Kidney (tissue), 13 donors: ENCODE measurements at regions not wholly inside any gene's neighbourhood (a gene's known extent, or its start where the extent isn't known, plus 50 kb on each side); places are given as distances from the start of the nearest gene placed in this dataset.

Experiments used
- DNase-seq, 5 donors: peaks; one replicate each; pipeline ENCODE4 v3.0.0-alpha.2; 2013 to 2020
- FAIRE-seq: peaks from 2 replicates; lab custom pipeline; 2012; peaks lifted over from hg19 to GRCh38; lab: Jason Lieb, UNC
- H3K27ac ChIP-seq, 2 donors: one replicate each; pipeline ENCODE4 v1.7.0; 2013; ENCODE audit warnings: low read depth in 2 of 2, low read length in 2 of 2, inconsistent platforms in 1 of 2
- H3K27me3 ChIP-seq: one replicate; pipeline ENCODE4 v1.7.1; 2013; ENCODE audit warnings: low read length, inconsistent platforms; ENCODE audit not compliant: control insufficient read depth, insufficient read depth
- H3K36me3 ChIP-seq, 3 donors: one replicate each; pipeline versions ENCODE4 v1.7.0 to v1.7.1; 2013; ENCODE audit warnings: low read length in 3 of 3, control low read depth in 1 of 3, inconsistent platforms in 1 of 3; ENCODE audit not compliant: insufficient read depth in 3 of 3, control insufficient read depth in 2 of 3
- H3K4me1 ChIP-seq, 3 donors: one replicate each; pipeline versions ENCODE4 v1.7.0 to v1.7.1; 2013; ENCODE audit warnings: low read length in 3 of 3, inconsistent platforms in 1 of 3, low read depth in 1 of 3; ENCODE audit not compliant: control insufficient read depth in 2 of 3, insufficient read depth in 2 of 3
- H3K4me3 ChIP-seq, 3 donors: one replicate each; pipeline versions ENCODE4 v1.7.0 to v1.8.1; 2013; ENCODE audit warnings: low read length in 3 of 3, control low read depth in 1 of 3, inconsistent platforms in 1 of 3
- H3K9ac ChIP-seq, 3 donors: one replicate each; pipeline versions ENCODE4 v1.7.0 to v1.7.1; 2013; ENCODE audit warnings: low read length in 3 of 3, control low read depth in 1 of 3, inconsistent platforms in 1 of 3
- H3K9me3 ChIP-seq, 3 donors: one replicate each; pipeline versions ENCODE4 v1.7.0 to v1.7.1; 2013; ENCODE audit warnings: low read length in 3 of 3, control low read depth in 1 of 3, inconsistent platforms in 1 of 3; ENCODE audit not compliant: control insufficient read depth in 2 of 3, insufficient read depth in 1 of 3
- intact Hi-C: fragments of 100-400 bp; cut with DNase I; formaldehyde crosslinking; loops from one replicate; pipeline ENCODE4 v1.11.1; 2022
- TF ChIP-seq, protein P1 (sequence below): IDR thresholded peaks from 3 replicates; pipeline ENCODE4 v1.5.1; 2012; ENCODE audit warnings: mild to moderate bottlenecking, moderate library complexity, borderline replicate concordance; ENCODE audit not compliant: insufficient read depth; ENCODE audit errors: extremely low read depth
- donor health status: control.
- donor health status: control.
- donor health status: control.
- donor health status: control.
- donor health status: control.
- donor health status: DM: yes; HTN: yes; CAD: no.
- donor health status: Normal renal cell carcinoma (clear cell type).

- DNase-seq = no peak
- Histone ChIP-seq H3K4me1 (no peaks in the 10 kb centered on the region), H3K27me3 (no peaks in the 10 kb centered on the region), H3K9me3 (no peaks in the 10 kb centered on the region), H3K36me3 (no peaks in the 10 kb centered on the region), H3K9ac (no peak overlapping the region), H3K27ac (no peak overlapping the region), H3K4me3 (no peak overlapping the region)
- TF ChIP-seq, protein P1, sequence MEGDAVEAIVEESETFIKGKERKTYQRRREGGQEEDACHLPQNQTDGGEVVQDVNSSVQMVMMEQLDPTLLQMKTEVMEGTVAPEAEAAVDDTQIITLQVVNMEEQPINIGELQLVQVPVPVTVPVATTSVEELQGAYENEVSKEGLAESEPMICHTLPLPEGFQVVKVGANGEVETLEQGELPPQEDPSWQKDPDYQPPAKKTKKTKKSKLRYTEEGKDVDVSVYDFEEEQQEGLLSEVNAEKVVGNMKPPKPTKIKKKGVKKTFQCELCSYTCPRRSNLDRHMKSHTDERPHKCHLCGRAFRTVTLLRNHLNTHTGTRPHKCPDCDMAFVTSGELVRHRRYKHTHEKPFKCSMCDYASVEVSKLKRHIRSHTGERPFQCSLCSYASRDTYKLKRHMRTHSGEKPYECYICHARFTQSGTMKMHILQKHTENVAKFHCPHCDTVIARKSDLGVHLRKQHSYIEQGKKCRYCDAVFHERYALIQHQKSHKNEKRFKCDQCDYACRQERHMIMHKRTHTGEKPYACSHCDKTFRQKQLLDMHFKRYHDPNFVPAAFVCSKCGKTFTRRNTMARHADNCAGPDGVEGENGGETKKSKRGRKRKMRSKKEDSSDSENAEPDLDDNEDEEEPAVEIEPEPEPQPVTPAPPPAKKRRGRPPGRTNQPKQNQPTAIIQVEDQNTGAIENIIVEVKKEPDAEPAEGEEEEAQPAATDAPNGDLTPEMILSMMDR = no peak
- intact Hi-C loops = no loop called here
- FAIRE-seq = no peak
These were observed 248.3 kb upstream of the SLITRK1 start for GRCh38 chr13:84130495-84131114.

- Histone ChIP-seq H3K27me3 (no peaks in the 10 kb centered on the region), H3K4me1 (no peaks in the 10 kb centered on the region), H3K36me3 (no peaks in the 10 kb centered on the region), H3K9me3 (no peaks in the 10 kb centered on the region), H3K27ac (no peak overlapping the region), H3K4me3 (no peak overlapping the region), H3K9ac (no peak overlapping the region)
- intact Hi-C loops = no loop called here
- TF ChIP-seq, protein P1 = no peak
- FAIRE-seq (no peak), DNase-seq (no peak)
These were observed 247.7 kb upstream of the SLITRK1 start for GRCh38 chr13:84129966-84130365.

- intact Hi-C loops = no loop called here
- Histone ChIP-seq H3K27ac (no peak overlapping the region), H3K27me3 (no peaks in the 10 kb centered on the region), H3K9ac (no peak overlapping the region), H3K4me1 (no peaks in the 10 kb centered on the region), H3K36me3 (no peaks in the 10 kb centered on the region), H3K4me3 (no peak overlapping the region), H3K9me3 (no peaks in the 10 kb centered on the region)
- FAIRE-seq (no peak), DNase-seq (peak in 1 of 5 donors; percentile 37)
- TF ChIP-seq, protein P1 = no peak
These were observed 245.4 kb upstream of the SLITRK1 start for GRCh38 chr13:84127597-84128128.
